ENCODE measurements at regions not wholly inside any gene's neighbourhood (a gene's known extent, or its start where the extent isn't known, plus 50 kb on each side); places are given as distances from the start of the nearest gene placed in this dataset.

DNA sequence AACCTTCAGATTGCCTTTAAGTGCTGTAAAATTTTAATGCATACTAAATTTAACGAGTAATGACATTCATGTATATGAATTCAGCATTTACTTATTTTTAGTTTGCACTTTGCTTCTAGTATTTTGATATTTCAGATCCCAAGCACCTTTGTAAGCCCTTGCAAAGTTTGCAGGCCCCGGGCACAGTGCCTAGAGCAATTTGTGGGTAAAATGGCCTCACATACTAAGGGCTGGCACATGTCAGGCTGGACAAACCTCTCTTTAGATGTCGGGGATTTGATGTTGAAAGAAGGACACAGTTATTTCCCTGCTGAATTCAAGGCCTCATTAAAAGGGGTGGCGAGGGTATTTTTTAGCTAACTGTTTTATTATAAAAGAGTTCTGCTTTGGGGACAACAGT is 270.3 kb upstream of the HABP2 start:
- TF ChIP-seq CTCF (IDR thresholded peaks at IDR 0.05; ENCODE audit: low read length), result no peak
- no peak for TF ChIP-seq EZH2 (IDR thresholded peaks at IDR 0.05; ENCODE audit: borderline replicate concordance, low read length)

Data from OCI-LY1 (cell line).